Gastroesophageal sphincter (tissue), 4 donors: ENCODE measurements at regions not wholly inside any gene's neighbourhood (a gene's known extent, or its start where the extent isn't known, plus 50 kb on each side); places are given as distances from the start of the nearest gene placed in this dataset.

ENCODE experiments used
- ATAC-seq: fragments of 150-250 bp; one replicate; pipeline ENCODE4 v1.9.1; 2016; ENCODE audit warnings: mild to moderate bottlenecking, moderate library complexity
- H3K27ac ChIP-seq, 4 donors: fragments of 200-600 bp; sonication (generic) in 3 of 4; 1 replicate in 3 of 4; 2 replicates in 1 of 4; pipeline ENCODE4 v1.5.1; 2016 to 2019
- H3K27me3 ChIP-seq: fragments of 200-600 bp; sonication (generic); one replicate; pipeline ENCODE4 v1.5.1; 2019
- H3K36me3 ChIP-seq, 2 donors: fragments of 200-600 bp; sonication (generic); one replicate each; pipeline ENCODE4 v1.5.1; 2019; ENCODE audit warnings: control low read depth in 1 of 2
- H3K4me1 ChIP-seq, 3 donors: fragments of 200-600 bp; sonication (generic); 1 replicate in 2 of 3; 2 replicates in 1 of 3; pipeline ENCODE4 v1.5.1; 2016 to 2019; ENCODE audit warnings: control low read depth in 2 of 3
- H3K4me3 ChIP-seq, 2 donors: fragments of 200-600 bp; sonication (generic); one replicate each; pipeline ENCODE4 v1.5.1; 2019; ENCODE audit warnings: mild to moderate bottlenecking in 1 of 2, moderate library complexity in 1 of 2
- H3K9me3 ChIP-seq, 3 donors: fragments of 200-600 bp; sonication (generic); one replicate each; pipeline ENCODE4 v1.5.1; 2017 to 2019; ENCODE audit warnings: control low read depth in 2 of 3
- CTCF ChIP-seq, 4 experiments: fragments of 200-600 bp in 2 of 4; fragments of 450-650 bp in 2 of 4; sonication (generic) in 1 of 4; IDR thresholded peaks; one replicate each; pipeline ENCODE4 v1.5.1; 2017 to 2019; ENCODE audit warnings: antibody characterized with exemption in 4 of 4, mild to moderate bottlenecking in 2 of 4, moderate library complexity in 2 of 4
- EP300 ChIP-seq: sonication (generic); formaldehyde crosslinking; IDR thresholded peaks from one replicate; pipeline ENCODE4 v1.6.1; 2017; ENCODE audit warnings: antibody characterized with exemption, mild to moderate bottlenecking
- POLR2A ChIP-seq, 2 donors: fragments of 450-650 bp; IDR thresholded peaks; one replicate each; pipeline ENCODE4 v1.6.1; 2017; ENCODE audit warnings: antibody characterized with exemption in 2 of 2, mild to moderate bottlenecking in 2 of 2, moderate library complexity in 1 of 2
- POLR2AphosphoS5 ChIP-seq: sonication (generic); formaldehyde crosslinking; IDR thresholded peaks from one replicate; pipeline ENCODE4 v1.6.1; 2017; ENCODE audit warnings: antibody characterized with exemption
- WGBS, 2 donors: methylation state at CpG; one replicate each; pipeline ENCODE4 v1.1.5; 2018; ENCODE audit warnings: low coverage in 1 of 2; 5-methylcytosine and 5-hydroxymethylcytosine counted together

GRCh38 chr10:10500937-10501336, 516.7 kb upstream of the CELF2 start:
- H3K27me3 ChIP-seq: no peaks in the 10 kb centered on the region
- TF ChIP-seq POLR2AphosphoS5 (no peak), EP300 (no peak), CTCF (IDR thresholded peaks at IDR 0.05) (no peak), POLR2A (IDR thresholded peaks at IDR 0.05) (no peak)
- no peak for ATAC-seq
- H3K36me3 ChIP-seq: no peaks in the 10 kb centered on the region
- no peaks in the 10 kb centered on the region for H3K9me3 ChIP-seq
- H3K4me1 ChIP-seq: no peaks in the 10 kb centered on the region
- no peak overlapping the region for H3K27ac ChIP-seq
- 94 to 100% methylated on average over 2 of the region's 2 CpGs for WGBS, 2 donors
- H3K4me3 ChIP-seq: no peak overlapping the region

- Histone ChIP-seq H3K4me3 (no peak overlapping the region), H3K4me1 (no peaks in the 10 kb centered on the region), H3K36me3 (no peaks in the 10 kb centered on the region), H3K27me3 (no peaks in the 10 kb centered on the region), H3K9me3 (no peaks in the 10 kb centered on the region), H3K27ac (no peak overlapping the region)
- no peak for TF ChIP-seq CTCF (IDR thresholded peaks at IDR 0.05)
- TF ChIP-seq POLR2A (IDR thresholded peaks at IDR 0.05): no peak
- no peak for TF ChIP-seq POLR2AphosphoS5
- no peak for TF ChIP-seq EP300
- WGBS, 2 donors: 73 to 92% methylated on average over 1 of the region's 1 CpG
- no peak for ATAC-seq
Observed at GRCh38 chr10:10503772-10504171, 513.9 kb upstream of the CELF2 start.

GRCh38 chr10:10508211-10508610, 509.5 kb upstream of the CELF2 start:
- Histone ChIP-seq H3K9me3 (no peaks in the 10 kb centered on the region), H3K27ac (no peak overlapping the region), H3K36me3 (no peaks in the 10 kb centered on the region), H3K27me3 (no peaks in the 10 kb centered on the region), H3K4me1 (no peaks in the 10 kb centered on the region), H3K4me3 (no peak overlapping the region)
- 69 to 91% methylated on average over 3 of the region's 3 CpGs for WGBS, 2 donors
- TF ChIP-seq CTCF (IDR thresholded peaks at IDR 0.05) (no peak), POLR2A (IDR thresholded peaks at IDR 0.05) (no peak), POLR2AphosphoS5 (no peak), EP300 (no peak)
- ATAC-seq: no peak

GRCh38 chr10:10510179-10510578, 507.5 kb upstream of the CELF2 start:
- peaks cover 0 to 4% (median 0%) of the 10 kb centered on the region in 3 donors for H3K4me1 ChIP-seq
- H3K4me3 ChIP-seq: no peak overlapping the region
- 96 to 100% methylated on average over 3 of the region's 3 CpGs for WGBS, 2 donors
- no peaks in the 10 kb centered on the region for H3K36me3 ChIP-seq
- no peak for ATAC-seq
- no peaks in the 10 kb centered on the region for H3K9me3 ChIP-seq
- no peaks in the 10 kb centered on the region for H3K27me3 ChIP-seq
- no peak overlapping the region for H3K27ac ChIP-seq
- TF ChIP-seq EP300 (no peak), POLR2A (IDR thresholded peaks at IDR 0.05) (no peak), POLR2AphosphoS5 (no peak), CTCF (IDR thresholded peaks at IDR 0.05) (no peak)

GRCh38 chr10:10513067-10513466, 504.6 kb upstream of the CELF2 start:
- no peak overlapping the region for H3K4me3 ChIP-seq
- 92 to 100% methylated on average over 1 of the region's 1 CpG for WGBS, 2 donors
- H3K36me3 ChIP-seq: no peaks in the 10 kb centered on the region
- no peak for TF ChIP-seq CTCF (IDR thresholded peaks at IDR 0.05)
- no peak for TF ChIP-seq POLR2AphosphoS5
- no peak for TF ChIP-seq EP300
- no peak for TF ChIP-seq POLR2A (IDR thresholded peaks at IDR 0.05)
- H3K9me3 ChIP-seq: no peaks in the 10 kb centered on the region
- no peak for ATAC-seq
- peaks cover 0 to 9% (median 0%) of the 10 kb centered on the region in 3 donors for H3K4me1 ChIP-seq
- no peak overlapping the region for H3K27ac ChIP-seq
- no peaks in the 10 kb centered on the region for H3K27me3 ChIP-seq
